WERI-Rb-1 (cell line): ENCODE measurements at regions not wholly inside any gene's neighbourhood (a gene's known extent, or its start where the extent isn't known, plus 50 kb on each side); places are given as distances from the start of the nearest gene placed in this dataset.
A peak's percentile ranks its signal among the peaks of the same experiment; 100 is the strongest.

Experiments
- DNase-seq: peaks from one replicate; pipeline ENCODE4 v3.0.0-alpha.2; 2020
- H3K27ac ChIP-seq: fragments of 250-450 bp; sonication (Bioruptor Pico); 2 replicates; pipeline ENCODE4 v1.5.1; 2020; ENCODE audit warnings: mild to moderate bottlenecking, moderate library complexity
- H3K27me3 ChIP-seq: fragments of 250-450 bp; sonication (Bioruptor Pico); 2 replicates; pipeline ENCODE4 v1.5.1; 2021; ENCODE audit warnings: mild to moderate bottlenecking, low read depth, moderate library complexity; ENCODE audit not compliant: insufficient read depth, severe bottlenecking
- H3K36me3 ChIP-seq: fragments of 250-450 bp; sonication (Bioruptor Pico); 2 replicates; pipeline ENCODE4 v1.5.1; 2020; ENCODE audit warnings: mild to moderate bottlenecking, moderate library complexity
- H3K4me3 ChIP-seq: 2 replicates; pipeline ENCODE4 v1.5.1; 2011; ENCODE audit warnings: low read depth, mild to moderate bottlenecking, control low read depth, low read length
- H3K9me3 ChIP-seq: fragments of 250-450 bp; sonication (Bioruptor Pico); 2 replicates; pipeline ENCODE4 v1.5.1; 2021; ENCODE audit warnings: mild to moderate bottlenecking, moderate library complexity; ENCODE audit not compliant: severe bottlenecking
- TF ChIP-seq, protein P1 (sequence below): IDR thresholded peaks from 2 replicates; pipeline ENCODE4 v1.5.1; 2011; ENCODE audit warnings: low read depth, mild to moderate bottlenecking, control low read depth, inconsistent platforms, low read length

- DNase-seq, result no peak
- Histone ChIP-seq H3K4me3 (no peak overlapping the region), H3K9me3 (no peaks in the 10 kb centered on the region), H3K36me3 (no peaks in the 10 kb centered on the region), H3K27ac (no peak overlapping the region), H3K27me3 (no peaks in the 10 kb centered on the region)
- TF ChIP-seq, protein P1, sequence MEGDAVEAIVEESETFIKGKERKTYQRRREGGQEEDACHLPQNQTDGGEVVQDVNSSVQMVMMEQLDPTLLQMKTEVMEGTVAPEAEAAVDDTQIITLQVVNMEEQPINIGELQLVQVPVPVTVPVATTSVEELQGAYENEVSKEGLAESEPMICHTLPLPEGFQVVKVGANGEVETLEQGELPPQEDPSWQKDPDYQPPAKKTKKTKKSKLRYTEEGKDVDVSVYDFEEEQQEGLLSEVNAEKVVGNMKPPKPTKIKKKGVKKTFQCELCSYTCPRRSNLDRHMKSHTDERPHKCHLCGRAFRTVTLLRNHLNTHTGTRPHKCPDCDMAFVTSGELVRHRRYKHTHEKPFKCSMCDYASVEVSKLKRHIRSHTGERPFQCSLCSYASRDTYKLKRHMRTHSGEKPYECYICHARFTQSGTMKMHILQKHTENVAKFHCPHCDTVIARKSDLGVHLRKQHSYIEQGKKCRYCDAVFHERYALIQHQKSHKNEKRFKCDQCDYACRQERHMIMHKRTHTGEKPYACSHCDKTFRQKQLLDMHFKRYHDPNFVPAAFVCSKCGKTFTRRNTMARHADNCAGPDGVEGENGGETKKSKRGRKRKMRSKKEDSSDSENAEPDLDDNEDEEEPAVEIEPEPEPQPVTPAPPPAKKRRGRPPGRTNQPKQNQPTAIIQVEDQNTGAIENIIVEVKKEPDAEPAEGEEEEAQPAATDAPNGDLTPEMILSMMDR, result no peak
Observed at GRCh38 chr2:8626572-8626971, 55.3 kb upstream of the ID2 start.

GRCh38 chr2:8627019-8627691, 54.7 kb upstream of the ID2 start:
- H3K4me3 ChIP-seq, result no peak overlapping the region
- DNase-seq, result no peak
- no peaks in the 10 kb centered on the region for H3K27me3 ChIP-seq

GRCh38 chr2:8627692-8628085, 54.2 kb upstream of the ID2 start:
- no peak for DNase-seq
- TF ChIP-seq, protein P1, result peak; percentile 29
- Histone ChIP-seq H3K9me3 (no peaks in the 10 kb centered on the region), H3K36me3 (no peaks in the 10 kb centered on the region), H3K27me3 (no peaks in the 10 kb centered on the region), H3K4me3 (no peak overlapping the region), H3K27ac (no peak overlapping the region)

More at GRCh38 chr2:8627019-8627691, 54.7 kb upstream of the ID2 start:
- Histone ChIP-seq H3K9me3 (no peaks in the 10 kb centered on the region), H3K27ac (no peak overlapping the region), H3K36me3 (no peaks in the 10 kb centered on the region)
- TF ChIP-seq, protein P1, result no peak

GRCh38 chr2:8628179-8628865, 53.5 kb upstream of the ID2 start:
- Histone ChIP-seq H3K4me3 (no peak overlapping the region), H3K9me3 (no peaks in the 10 kb centered on the region)

DNA sequence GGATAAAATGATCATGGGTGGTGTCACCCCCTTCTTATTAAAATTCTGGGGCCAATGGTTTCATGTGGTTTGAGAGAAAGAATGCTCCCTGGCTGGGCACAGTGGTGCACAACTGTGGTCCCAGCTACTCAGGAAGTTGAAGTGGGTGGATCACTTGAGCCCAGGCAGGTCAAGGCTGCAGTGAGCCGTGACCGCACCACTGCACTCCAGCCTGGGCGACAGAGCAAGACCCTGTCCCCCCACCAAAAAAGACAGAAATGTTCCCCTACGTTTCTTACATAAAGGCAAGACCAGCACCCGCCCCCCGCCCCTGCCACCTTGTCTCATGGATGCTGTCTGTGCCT, 53.0 kb upstream of the ID2 start:
- no peak overlapping the region for H3K4me3 ChIP-seq

More at GRCh38 chr2:8628179-8628865, 53.5 kb upstream of the ID2 start:
- TF ChIP-seq, protein P1, result no peak
- Histone ChIP-seq H3K27ac (no peak overlapping the region), H3K27me3 (no peaks in the 10 kb centered on the region), H3K36me3 (no peaks in the 10 kb centered on the region)
- no peak for DNase-seq

More for the DNA sequence above, 53.0 kb upstream of the ID2 start:
- no peak overlapping the region for H3K27ac ChIP-seq
- TF ChIP-seq, protein P1, result no peak
- DNase-seq, result no peak
- no peaks in the 10 kb centered on the region for H3K9me3 ChIP-seq
- no peaks in the 10 kb centered on the region for H3K27me3 ChIP-seq
- no peaks in the 10 kb centered on the region for H3K36me3 ChIP-seq
